C4-2B (cell line): ENCODE measurements at regions not wholly inside any gene's neighbourhood (a gene's known extent, or its start where the extent isn't known, plus 50 kb on each side); places are given as distances from the start of the nearest gene placed in this dataset.

Experiments used
- H3K27ac ChIP-seq: fragments of 450-650 bp; 2 replicates; pipeline ENCODE4 v1.5.1; 2017
- ZFX ChIP-seq: fragments of 450-650 bp; IDR thresholded peaks from 2 replicates; pipeline ENCODE4 v1.6.1; 2017
- TF ChIP-seq, protein P1 (sequence below): fragments of 450-650 bp; conservative IDR thresholded peaks from 2 replicates; pipeline ENCODE4 v1.5.1; 2017; ENCODE audit warnings: mild to moderate bottlenecking

- TF ChIP-seq, protein P1, sequence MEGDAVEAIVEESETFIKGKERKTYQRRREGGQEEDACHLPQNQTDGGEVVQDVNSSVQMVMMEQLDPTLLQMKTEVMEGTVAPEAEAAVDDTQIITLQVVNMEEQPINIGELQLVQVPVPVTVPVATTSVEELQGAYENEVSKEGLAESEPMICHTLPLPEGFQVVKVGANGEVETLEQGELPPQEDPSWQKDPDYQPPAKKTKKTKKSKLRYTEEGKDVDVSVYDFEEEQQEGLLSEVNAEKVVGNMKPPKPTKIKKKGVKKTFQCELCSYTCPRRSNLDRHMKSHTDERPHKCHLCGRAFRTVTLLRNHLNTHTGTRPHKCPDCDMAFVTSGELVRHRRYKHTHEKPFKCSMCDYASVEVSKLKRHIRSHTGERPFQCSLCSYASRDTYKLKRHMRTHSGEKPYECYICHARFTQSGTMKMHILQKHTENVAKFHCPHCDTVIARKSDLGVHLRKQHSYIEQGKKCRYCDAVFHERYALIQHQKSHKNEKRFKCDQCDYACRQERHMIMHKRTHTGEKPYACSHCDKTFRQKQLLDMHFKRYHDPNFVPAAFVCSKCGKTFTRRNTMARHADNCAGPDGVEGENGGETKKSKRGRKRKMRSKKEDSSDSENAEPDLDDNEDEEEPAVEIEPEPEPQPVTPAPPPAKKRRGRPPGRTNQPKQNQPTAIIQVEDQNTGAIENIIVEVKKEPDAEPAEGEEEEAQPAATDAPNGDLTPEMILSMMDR = no peak
- no peak for TF ChIP-seq ZFX
These were observed 241.4 kb upstream of the SOX2 start for GRCh38 chr3:181470349-181470748.

GRCh38 chr3:181464033-181464694 lies 247.6 kb upstream of the SOX2 start:
- H3K27ac ChIP-seq = no peak overlapping the region
- TF ChIP-seq, protein P1 = no peak
- TF ChIP-seq ZFX = no peak

More at GRCh38 chr3:181470349-181470748, 241.4 kb upstream of the SOX2 start:
- H3K27ac ChIP-seq = no peak overlapping the region

DNA sequence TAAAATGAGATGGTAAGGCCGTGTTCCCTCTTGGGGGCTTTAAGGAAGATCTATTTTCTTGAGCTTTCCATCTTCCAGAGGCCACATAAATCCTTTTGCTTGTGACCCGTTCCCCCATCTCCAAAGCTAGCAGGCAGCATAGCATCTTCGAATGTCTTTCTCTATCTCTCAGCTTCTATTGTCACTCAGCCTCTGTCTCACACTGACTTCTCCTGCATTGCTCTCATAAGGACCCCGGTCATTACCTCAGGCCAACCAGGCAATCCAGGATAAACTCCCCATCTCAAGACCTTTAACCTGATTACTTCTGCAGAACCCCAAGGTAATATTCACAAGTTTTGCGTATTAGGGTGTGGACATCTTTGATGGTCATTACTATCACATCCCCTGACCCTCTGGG lies 250.3 kb upstream of the SOX2 start:
- no peak overlapping the region for H3K27ac ChIP-seq
- no peak for TF ChIP-seq ZFX
- TF ChIP-seq, protein P1 = no peak

DNA sequence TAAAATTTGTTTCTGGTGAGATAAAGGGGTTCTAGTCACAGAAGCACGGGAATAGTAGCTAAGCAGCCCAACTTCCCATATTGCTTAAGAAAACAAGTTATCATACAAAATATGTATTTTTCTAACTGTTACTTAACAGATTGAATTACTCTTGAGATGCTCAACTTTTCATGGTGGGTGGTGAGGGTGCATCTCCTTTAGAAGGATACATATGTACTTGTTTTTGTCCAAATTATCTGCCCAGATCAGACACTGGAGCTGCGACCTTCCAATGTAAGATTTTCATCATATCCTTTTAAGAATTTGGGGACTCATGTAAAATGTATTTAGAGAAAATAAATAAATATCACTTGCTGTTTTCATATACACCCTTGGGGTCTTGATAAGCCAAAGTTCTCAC lies 252.2 kb upstream of the SOX2 start:
- TF ChIP-seq, protein P1 = no peak
- TF ChIP-seq ZFX = no peak
- H3K27ac ChIP-seq = no peak overlapping the region

- H3K27ac ChIP-seq = no peak overlapping the region
- TF ChIP-seq, protein P1 = no peak
- no peak for TF ChIP-seq ZFX
These were observed 252.9 kb upstream of the SOX2 start for GRCh38 chr3:181458857-181459256.

- no peak overlapping the region for H3K27ac ChIP-seq
- no peak for TF ChIP-seq ZFX
- TF ChIP-seq, protein P1 = no peak
These were observed 254.0 kb upstream of the SOX2 start for GRCh38 chr3:181457756-181458155.

- H3K27ac ChIP-seq = no peak overlapping the region
- TF ChIP-seq, protein P1 = no peak
These were observed 254.5 kb upstream of the SOX2 start for GRCh38 chr3:181457190-181457589.
